ENCODE measurements at regions not wholly inside any gene's neighbourhood (a gene's known extent, or its start where the extent isn't known, plus 50 kb on each side); places are given as distances from the start of the nearest gene placed in this dataset.

DNA sequence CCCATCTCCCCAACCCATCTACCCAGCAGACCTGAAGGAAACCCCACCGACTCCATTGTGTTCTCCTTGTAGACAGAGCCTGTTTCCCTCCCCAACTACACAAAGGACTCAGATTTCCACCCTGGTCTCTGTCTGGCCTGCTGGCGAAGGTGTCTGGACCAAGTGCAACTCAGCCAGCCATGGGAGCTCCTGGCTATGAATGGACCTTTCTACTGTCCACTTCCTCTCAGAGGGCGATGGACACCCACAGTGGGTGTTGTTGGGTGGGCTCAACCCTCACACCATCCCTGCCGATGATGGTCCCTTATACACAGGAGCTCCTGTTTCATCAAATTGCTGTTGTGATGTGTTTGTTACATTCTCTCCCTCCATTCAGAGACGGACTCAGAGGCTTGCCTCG, 112.5 kb upstream of the PHACTR3 start:
- H3K27me3 ChIP-seq = peaks cover 2% of the 10 kb centered on the region; the same call in 1 of the 2 replicates

GRCh38 chr20:59493926-59494325, 110.4 kb upstream of the PHACTR3 start:
- H3K9me3 ChIP-seq = 0 out of 2 replicates have a peak, but pooled peaks cover 1% of the 10 kb centered on the region
- DNase-seq = no peak
- no peak overlapping the region for H3K4me3 ChIP-seq
- no peaks in the 10 kb centered on the region for H3K36me3 ChIP-seq
- H3K27me3 ChIP-seq = peaks cover 2% of the 10 kb centered on the region; the same call in 1 of the 2 replicates

More for the DNA sequence above, 112.5 kb upstream of the PHACTR3 start:
- Histone ChIP-seq H3K4me3 (no peak overlapping the region), H3K9me3 (no peaks in the 10 kb centered on the region), H3K36me3 (no peaks in the 10 kb centered on the region)
- DNase-seq = no peak

GRCh38 chr20:59495166-59495565, 109.2 kb upstream of the PHACTR3 start:
- H3K9me3 ChIP-seq = peaks cover 2% of the 10 kb centered on the region; the same call in 1 of the 2 replicates
- H3K27me3 ChIP-seq = peaks cover 2% of the 10 kb centered on the region; the same call in 1 of the 2 replicates
- no peaks in the 10 kb centered on the region for H3K36me3 ChIP-seq
- no peak overlapping the region for H3K4me3 ChIP-seq
- no peak for DNase-seq

DNA sequence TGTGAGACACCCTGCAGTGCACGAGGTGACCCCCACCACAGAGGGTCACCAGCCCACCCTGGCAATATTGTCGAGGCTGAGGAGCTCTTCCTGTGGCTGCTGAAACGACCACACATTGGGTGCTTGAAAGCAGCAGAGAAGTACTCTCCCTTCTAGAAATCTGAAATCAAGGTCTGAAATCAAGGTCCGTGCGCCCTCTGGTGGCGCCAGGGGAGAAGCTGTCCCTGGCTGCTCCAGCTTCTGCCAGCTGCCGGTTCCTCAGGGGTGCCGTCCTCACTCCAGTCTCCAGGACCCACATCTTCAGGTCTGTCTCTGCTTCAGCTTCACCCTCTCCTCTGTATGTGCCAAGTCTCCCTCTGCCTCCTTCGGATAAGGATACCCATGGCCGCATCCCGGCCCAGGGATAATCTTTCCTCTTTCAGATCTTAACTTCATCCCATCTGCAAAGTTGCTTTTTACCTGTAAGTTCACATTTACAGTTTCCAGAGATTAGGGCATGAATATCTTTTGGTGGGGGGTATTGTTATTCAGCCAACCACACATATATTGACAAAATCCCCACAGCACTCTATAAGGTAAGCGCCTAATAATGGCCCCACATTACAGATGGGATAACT, 108.3 kb upstream of the PHACTR3 start:
- Histone ChIP-seq H3K4me3 (no peak overlapping the region), H3K36me3 (no peaks in the 10 kb centered on the region), H3K9me3 (peaks cover 2% of the 10 kb centered on the region; the same call in 1 of the 2 replicates), H3K27me3 (peaks cover 2% of the 10 kb centered on the region; the same call in 1 of the 2 replicates)
- peak; percentile 65 for DNase-seq

DNA sequence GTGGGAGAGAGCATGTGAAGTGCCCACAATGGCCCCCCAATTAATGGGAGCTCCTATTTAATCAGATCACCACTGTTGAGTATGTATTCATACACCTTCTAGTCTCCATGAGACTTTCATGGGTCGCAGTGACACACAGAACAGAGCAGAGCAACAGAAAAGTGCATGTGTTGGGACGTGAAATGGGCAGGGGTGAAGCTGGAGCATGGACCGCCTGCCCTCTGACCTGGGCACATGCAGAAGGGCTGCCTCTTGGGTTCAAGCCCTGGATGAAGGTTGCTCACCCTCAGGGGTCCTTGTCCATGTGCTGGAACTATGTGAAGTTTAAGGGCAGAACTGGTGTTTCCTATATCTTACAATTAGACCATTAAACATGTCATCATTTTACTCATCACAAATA, 106.0 kb upstream of the PHACTR3 start:
- peaks cover 2% of the 10 kb centered on the region; the same call in 1 of the 2 replicates for H3K27me3 ChIP-seq
- H3K9me3 ChIP-seq = peaks cover 2% of the 10 kb centered on the region; the same call in 1 of the 2 replicates
- H3K36me3 ChIP-seq = no peaks in the 10 kb centered on the region
- no peak overlapping the region for H3K4me3 ChIP-seq
- no peak for DNase-seq

GRCh38 chr20:59499863-59500262, 104.5 kb upstream of the PHACTR3 start:
- H3K36me3 ChIP-seq = no peaks in the 10 kb centered on the region
- no peak for DNase-seq
- no peak overlapping the region for H3K4me3 ChIP-seq
- 0 out of 2 replicates have a peak, but pooled peaks cover 2% of the 10 kb centered on the region for H3K27me3 ChIP-seq
- H3K9me3 ChIP-seq = peaks cover 2% of the 10 kb centered on the region; the same call in 1 of the 2 replicates

GRCh38 chr20:59508729-59509128, 95.6 kb upstream of the PHACTR3 start:
- Histone ChIP-seq H3K9me3 (no peaks in the 10 kb centered on the region), H3K27me3 (peaks cover 27% of the 10 kb centered on the region), H3K36me3 (no peaks in the 10 kb centered on the region), H3K4me3 (no peak overlapping the region)
- DNase-seq = no peak

DNA sequence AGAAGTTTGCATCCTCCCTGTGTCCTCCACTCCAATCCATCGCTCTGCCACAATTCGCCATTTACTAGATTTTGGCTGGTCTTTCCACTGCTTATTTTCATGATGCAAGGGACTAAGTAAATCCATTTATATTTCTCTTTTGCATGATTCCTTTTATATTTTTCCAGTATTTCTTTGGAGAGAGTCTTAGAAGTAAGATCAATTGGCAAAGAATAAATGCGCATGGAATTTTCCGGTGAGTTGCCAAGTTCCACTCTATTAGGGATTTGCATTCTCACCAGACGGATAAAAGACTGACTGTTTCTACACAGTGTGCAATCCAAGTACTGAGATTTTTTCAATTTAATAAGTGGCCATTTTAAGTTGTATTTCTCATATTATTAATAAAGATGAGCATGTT, 91.7 kb upstream of the PHACTR3 start:
- no peaks in the 10 kb centered on the region for H3K9me3 ChIP-seq
- H3K27me3 ChIP-seq = peaks cover 36% of the 10 kb centered on the region
- no peaks in the 10 kb centered on the region for H3K36me3 ChIP-seq
- no peak for DNase-seq
- H3K4me3 ChIP-seq = no peak overlapping the region

- no peak for DNase-seq
- H3K27me3 ChIP-seq = peaks cover 39% of the 10 kb centered on the region
- H3K36me3 ChIP-seq = no peaks in the 10 kb centered on the region
- no peaks in the 10 kb centered on the region for H3K9me3 ChIP-seq
- H3K4me3 ChIP-seq = no peak overlapping the region
Measured at GRCh38 chr20:59514554-59514953, 89.8 kb upstream of the PHACTR3 start.

- Histone ChIP-seq H3K9me3 (no peaks in the 10 kb centered on the region), H3K36me3 (no peaks in the 10 kb centered on the region), H3K4me3 (no peak overlapping the region), H3K27me3 (peaks cover 44% of the 10 kb centered on the region)
- peak; percentile 75 for DNase-seq
Measured at GRCh38 chr20:59515013-59515905, 89.1 kb upstream of the PHACTR3 start.

GRCh38 chr20:59515906-59516209, 88.5 kb upstream of the PHACTR3 start:
- DNase-seq = no peak
- no peaks in the 10 kb centered on the region for H3K9me3 ChIP-seq
- H3K27me3 ChIP-seq = peaks cover 41% of the 10 kb centered on the region
- no peaks in the 10 kb centered on the region for H3K36me3 ChIP-seq
- no peak overlapping the region for H3K4me3 ChIP-seq

GRCh38 chr20:59518881-59519706, 85.2 kb upstream of the PHACTR3 start:
- peak; percentile 12 for DNase-seq
- no peaks in the 10 kb centered on the region for H3K9me3 ChIP-seq
- no peak overlapping the region for H3K4me3 ChIP-seq
- H3K36me3 ChIP-seq = no peaks in the 10 kb centered on the region
- peaks cover 28% of the 10 kb centered on the region for H3K27me3 ChIP-seq

- Histone ChIP-seq H3K4me3 (no peak overlapping the region), H3K36me3 (no peaks in the 10 kb centered on the region), H3K9me3 (no peaks in the 10 kb centered on the region), H3K27me3 (peaks cover 32% of the 10 kb centered on the region)
- DNase-seq = no peak
Measured at GRCh38 chr20:59519707-59520014, 84.7 kb upstream of the PHACTR3 start.

- no peak for DNase-seq
- H3K4me3 ChIP-seq = no peak overlapping the region
- no peaks in the 10 kb centered on the region for H3K36me3 ChIP-seq
- H3K9me3 ChIP-seq = no peaks in the 10 kb centered on the region
- H3K27me3 ChIP-seq = peaks cover 39% of the 10 kb centered on the region
Measured at GRCh38 chr20:59520814-59521213, 83.5 kb upstream of the PHACTR3 start.

DNA sequence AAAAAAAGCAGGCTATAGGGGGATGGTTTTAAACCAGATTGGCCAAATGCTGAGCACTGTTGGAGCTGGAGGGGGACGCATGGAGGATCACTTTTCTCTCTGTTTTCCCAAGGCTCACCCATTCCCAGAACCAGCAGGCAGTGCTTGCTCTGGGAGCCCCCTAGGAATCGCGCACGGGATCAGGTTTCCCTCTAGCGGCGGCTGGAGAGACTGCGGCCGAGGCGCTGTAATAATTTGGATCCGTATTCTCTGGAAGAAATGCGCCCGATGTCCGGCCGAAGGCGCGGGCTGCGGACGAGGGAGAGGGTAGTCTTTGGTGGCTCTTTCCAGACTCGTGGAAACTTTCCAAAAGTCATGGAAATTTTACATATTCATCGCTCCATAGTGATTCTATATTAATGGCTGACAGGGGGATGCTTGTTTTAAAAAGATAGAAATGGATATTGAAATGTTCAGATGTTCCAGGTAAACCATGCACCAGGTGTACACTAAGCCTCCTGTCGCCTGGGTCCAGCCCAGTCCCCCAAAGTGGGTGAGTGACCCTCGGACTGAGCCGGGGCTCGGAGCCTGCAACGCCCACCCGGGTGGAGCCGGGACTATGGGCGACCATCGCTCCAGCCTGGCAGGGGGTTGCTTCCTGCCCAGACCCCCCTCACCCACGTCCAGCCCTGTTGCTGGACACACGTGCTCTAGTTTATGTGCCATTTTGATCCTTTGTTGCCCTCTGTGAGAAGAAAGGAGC, 78.7 kb upstream of the PHACTR3 start:
- DNase-seq = peak; percentile 53
- Histone ChIP-seq H3K27me3 (peaks cover 48% of the 10 kb centered on the region), H3K4me3 (no peak overlapping the region), H3K9me3 (no peaks in the 10 kb centered on the region), H3K36me3 (no peaks in the 10 kb centered on the region)

All from MG63 (cell line).